Heart left ventricle (tissue), 13 donors: ENCODE measurements at regions not wholly inside any gene's neighbourhood (a gene's known extent, or its start where the extent isn't known, plus 50 kb on each side); places are given as distances from the start of the nearest gene placed in this dataset.

Experiments
- POLR2A ChIP-seq, 2 donors: fragments of 450-650 bp; IDR thresholded peaks; one replicate each; pipeline ENCODE4 v1.6.1; 2017; ENCODE audit warnings: antibody characterized with exemption in 2 of 2, mild to moderate bottlenecking in 2 of 2, moderate library complexity in 2 of 2
- TF ChIP-seq, protein P1 (sequence below), 12 donors: fragments of 200-600 bp; sonication (generic) in 4 of 12; IDR thresholded peaks; one replicate each; pipeline versions ENCODE4 v1.5.0 to v1.8.0; 2018 to 2022; ENCODE audit warnings: antibody characterized with exemption in 12 of 12, mild to moderate bottlenecking in 5 of 12
- donor health status: ischemic (EF 13 %, LVEDD 7.1; RV severe dilation, severe dysfunction).
- donor health status: DM: no; HTN: yes; CAD: no.
- donor health status: DM: no; HTN: no; CAD: no.
- donor health status: ischemic (EF 25% LVEDD 6.9; RV normal size, moderate dysfunction).
- donor health status: ischemic (EF 25% LVEDD 5.7; RV mildly dilated, moderate dysfunction).
- donor health status: ischemic (EF 35%, LVEDD 5.7; RV mildly dilated, moderate dysfunction).
- donor health status: nonischemic (EF 11% LVEDD 7.7; RV severe dilation, severe dysfunction).
- donor health status: DM: yes; HTN: yes; CAD: no.
- donor health status: PGD.
- donor health status: ischemic (EF 29% LVEDD 5.4; RV normal size, mild dysfunction).
- donor health status: nonischemic (EF 23%, LVEDD 6.1; RV moderate dilation, normal function).

DNA sequence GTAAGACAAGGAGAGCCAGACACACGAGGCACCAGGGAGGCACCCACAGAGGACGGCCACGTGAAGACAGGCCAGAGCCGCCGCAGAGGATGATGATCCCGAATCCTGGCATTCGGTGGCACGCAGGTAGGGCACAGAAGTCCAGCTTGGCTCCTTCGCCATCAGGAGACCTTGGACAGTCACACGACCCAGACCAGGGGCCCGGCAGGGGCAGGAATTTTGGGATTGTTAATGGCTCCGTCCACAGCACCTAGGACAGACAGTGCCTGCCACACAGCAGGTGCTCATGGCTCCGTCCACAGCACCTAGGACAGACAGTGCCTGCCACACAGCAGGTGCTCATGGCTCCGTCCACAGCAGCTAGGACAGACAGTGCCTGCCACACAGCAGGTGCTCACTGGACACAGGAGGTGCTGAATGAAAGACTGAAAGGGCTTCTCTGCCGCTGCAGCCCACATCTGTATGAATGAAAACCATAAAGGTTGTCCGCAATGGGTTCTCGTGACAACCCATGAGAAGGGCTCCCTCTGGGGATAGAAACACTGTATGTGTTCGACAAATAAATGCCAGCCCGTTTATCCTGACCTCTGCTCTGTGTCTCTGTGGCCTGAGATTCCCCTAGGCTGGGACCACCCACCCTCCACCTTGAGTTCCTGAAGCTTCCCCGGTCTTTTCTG lies 341.6 kb downstream of the CTTN start:
- TF ChIP-seq, protein P1, sequence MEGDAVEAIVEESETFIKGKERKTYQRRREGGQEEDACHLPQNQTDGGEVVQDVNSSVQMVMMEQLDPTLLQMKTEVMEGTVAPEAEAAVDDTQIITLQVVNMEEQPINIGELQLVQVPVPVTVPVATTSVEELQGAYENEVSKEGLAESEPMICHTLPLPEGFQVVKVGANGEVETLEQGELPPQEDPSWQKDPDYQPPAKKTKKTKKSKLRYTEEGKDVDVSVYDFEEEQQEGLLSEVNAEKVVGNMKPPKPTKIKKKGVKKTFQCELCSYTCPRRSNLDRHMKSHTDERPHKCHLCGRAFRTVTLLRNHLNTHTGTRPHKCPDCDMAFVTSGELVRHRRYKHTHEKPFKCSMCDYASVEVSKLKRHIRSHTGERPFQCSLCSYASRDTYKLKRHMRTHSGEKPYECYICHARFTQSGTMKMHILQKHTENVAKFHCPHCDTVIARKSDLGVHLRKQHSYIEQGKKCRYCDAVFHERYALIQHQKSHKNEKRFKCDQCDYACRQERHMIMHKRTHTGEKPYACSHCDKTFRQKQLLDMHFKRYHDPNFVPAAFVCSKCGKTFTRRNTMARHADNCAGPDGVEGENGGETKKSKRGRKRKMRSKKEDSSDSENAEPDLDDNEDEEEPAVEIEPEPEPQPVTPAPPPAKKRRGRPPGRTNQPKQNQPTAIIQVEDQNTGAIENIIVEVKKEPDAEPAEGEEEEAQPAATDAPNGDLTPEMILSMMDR (IDR thresholded peaks at IDR 0.05) = peak in 1 of 12 donors; percentile 10
- TF ChIP-seq POLR2A (IDR thresholded peaks at IDR 0.05) = no peak
